Activated CD8-positive, alpha-beta memory T cell treated with anti-CD3 and anti-CD28 coated beads for 36 hours (primary cell): ENCODE measurements at regions not wholly inside any gene's neighbourhood (a gene's known extent, or its start where the extent isn't known, plus 50 kb on each side); places are given as distances from the start of the nearest gene placed in this dataset.
"Not testable (repeated sequence)": the region's sequence is repeated elsewhere in the genome, so short reads cannot be mapped to it uniquely, and the experiment has no call there.

Experiments used
- CTCF ChIA-PET: fragments of 350-600 bp; sonication (Branson Sonifier 250); formaldehyde crosslinking; loops from one replicate; lab custom pipeline; 2021; ENCODE audit warnings: antibody characterized with exemption; lab: Charles Lee
- POLR2A ChIA-PET: fragments of 350-600 bp; sonication (Branson Sonifier 250); formaldehyde crosslinking; loops from one replicate; lab custom pipeline; 2021; ENCODE audit warnings: antibody characterized with exemption; lab: Charles Lee

- ChIA-PET POLR2A (no interaction called here), CTCF (no interaction called here)
These were observed 86.2 kb upstream of the PTPRK start for GRCh38 chr6:128606611-128607010.

GRCh38 chr6:128605961-128606360, 85.6 kb upstream of the PTPRK start:
- CTCF ChIA-PET: no interaction called here
- POLR2A ChIA-PET: no interaction called here

GRCh38 chr6:128601060-128601459, 80.7 kb upstream of the PTPRK start:
- CTCF ChIA-PET: no interaction called here
- POLR2A ChIA-PET: no interaction called here

GRCh38 chr6:128600397-128600951, 80.1 kb upstream of the PTPRK start:
- ChIA-PET POLR2A (no interaction called here), CTCF (no interaction called here)

- CTCF ChIA-PET: no interaction called here
These were observed 78.6 kb upstream of the PTPRK start for GRCh38 chr6:128599036-128599435.

GRCh38 chr6:128598571-128598970, 78.2 kb upstream of the PTPRK start:
- ChIA-PET CTCF (no interaction called here), POLR2A (no interaction called here)

More at GRCh38 chr6:128599036-128599435, 78.6 kb upstream of the PTPRK start:
- POLR2A ChIA-PET: no interaction called here

GRCh38 chr6:128597956-128598355, 77.6 kb upstream of the PTPRK start:
- POLR2A ChIA-PET: no interaction called here
- CTCF ChIA-PET: no interaction called here

- POLR2A ChIA-PET: no interaction called here
These were observed 76.6 kb upstream of the PTPRK start for GRCh38 chr6:128597004-128597403.

GRCh38 chr6:128595544-128595943, 75.1 kb upstream of the PTPRK start:
- ChIA-PET POLR2A (no interaction called here), CTCF (no interaction called here)

More at GRCh38 chr6:128597004-128597403, 76.6 kb upstream of the PTPRK start:
- CTCF ChIA-PET: no interaction called here

- ChIA-PET CTCF (no interaction called here), POLR2A (no interaction called here)
These were observed 65.7 kb upstream of the PTPRK start for GRCh38 chr6:128586095-128586494.

- ChIA-PET CTCF (no interaction called here), POLR2A (no interaction called here)
These were observed 60.1 kb upstream of the PTPRK start for GRCh38 chr6:128580224-128581110.

- CTCF ChIA-PET, POLR2A ChIA-PET: not testable (repeated sequence)
These were observed 54.9 kb upstream of the PTPRK start for GRCh38 chr6:128575254-128575653.

- ChIA-PET POLR2A (no interaction called here), CTCF (interaction anchor here (0.8 kb wide), 1 partner anchor 39 kb away, joined by 4 read pairs; no protein-coding TSS in a partner anchor)
These were observed 54.0 kb upstream of the PTPRK start for GRCh38 chr6:128574402-128574801.

GRCh38 chr6:128573036-128573435, 52.6 kb upstream of the PTPRK start:
- ChIA-PET CTCF (no interaction called here), POLR2A (no interaction called here)

GRCh38 chr6:128572294-128572693, 51.9 kb upstream of the PTPRK start:
- ChIA-PET CTCF (no interaction called here), POLR2A (no interaction called here)

- POLR2A ChIA-PET: no interaction called here
- CTCF ChIA-PET: no interaction called here
These were observed 50.3 kb upstream of the PTPRK start for GRCh38 chr6:128570680-128571063.

GRCh38 chr6:128569732-128570679, 49.6 kb upstream of the PTPRK start:
- ChIA-PET POLR2A (no interaction called here), CTCF (no interaction called here)
